ENCODE measurements at regions not wholly inside any gene's neighbourhood (a gene's known extent, or its start where the extent isn't known, plus 50 kb on each side); places are given as distances from the start of the nearest gene placed in this dataset.

GRCh38 chr20:24816431-24816830, 132.6 kb upstream of the CST7 start:
- Histone ChIP-seq H3K9me3 (ENCODE audit: control insufficient read depth, insufficient read depth, low read depth, low read length) (no peaks in the 10 kb centered on the region), H3K27ac (ENCODE audit: low read length) (no peak overlapping the region), H3K27me3 (ENCODE audit: control insufficient read depth, insufficient read depth, low read length) (peaks cover 3% of the 10 kb centered on the region; the same call in 1 of the 2 replicates), H3K4me3 (ENCODE audit: low read depth in 2 of 2, low read length in 2 of 2) (no peak overlapping the region), H3K36me3 (ENCODE audit: control insufficient read depth, insufficient read depth, low read length) (no peaks in the 10 kb centered on the region), H3K4me1 (ENCODE audit: control insufficient read depth, insufficient read depth, low read length) (no peaks in the 10 kb centered on the region)
- ChIA-PET CTCF (no interaction called here), POLR2A (no interaction called here)
- ATAC-seq (no peak), DNase-seq (ENCODE audit: low read depth, low spot score) (no peak)
- BruUV-seq (replicated peaks) = no TSS peak
- in situ Hi-C loops (cut with HindIII; ENCODE audit: low pct_unique_long_range_greater_than_20kb, low sequenced_read_pairs) = no loop called here
- TF ChIP-seq CTCF (IDR thresholded peaks at IDR 0.05) = no peak
- TF ChIP-seq TCF7L2 (IDR thresholded peaks at IDR 0.05; ENCODE audit: low read depth, low read length) = no peak
- TF ChIP-seq, protein P1, sequence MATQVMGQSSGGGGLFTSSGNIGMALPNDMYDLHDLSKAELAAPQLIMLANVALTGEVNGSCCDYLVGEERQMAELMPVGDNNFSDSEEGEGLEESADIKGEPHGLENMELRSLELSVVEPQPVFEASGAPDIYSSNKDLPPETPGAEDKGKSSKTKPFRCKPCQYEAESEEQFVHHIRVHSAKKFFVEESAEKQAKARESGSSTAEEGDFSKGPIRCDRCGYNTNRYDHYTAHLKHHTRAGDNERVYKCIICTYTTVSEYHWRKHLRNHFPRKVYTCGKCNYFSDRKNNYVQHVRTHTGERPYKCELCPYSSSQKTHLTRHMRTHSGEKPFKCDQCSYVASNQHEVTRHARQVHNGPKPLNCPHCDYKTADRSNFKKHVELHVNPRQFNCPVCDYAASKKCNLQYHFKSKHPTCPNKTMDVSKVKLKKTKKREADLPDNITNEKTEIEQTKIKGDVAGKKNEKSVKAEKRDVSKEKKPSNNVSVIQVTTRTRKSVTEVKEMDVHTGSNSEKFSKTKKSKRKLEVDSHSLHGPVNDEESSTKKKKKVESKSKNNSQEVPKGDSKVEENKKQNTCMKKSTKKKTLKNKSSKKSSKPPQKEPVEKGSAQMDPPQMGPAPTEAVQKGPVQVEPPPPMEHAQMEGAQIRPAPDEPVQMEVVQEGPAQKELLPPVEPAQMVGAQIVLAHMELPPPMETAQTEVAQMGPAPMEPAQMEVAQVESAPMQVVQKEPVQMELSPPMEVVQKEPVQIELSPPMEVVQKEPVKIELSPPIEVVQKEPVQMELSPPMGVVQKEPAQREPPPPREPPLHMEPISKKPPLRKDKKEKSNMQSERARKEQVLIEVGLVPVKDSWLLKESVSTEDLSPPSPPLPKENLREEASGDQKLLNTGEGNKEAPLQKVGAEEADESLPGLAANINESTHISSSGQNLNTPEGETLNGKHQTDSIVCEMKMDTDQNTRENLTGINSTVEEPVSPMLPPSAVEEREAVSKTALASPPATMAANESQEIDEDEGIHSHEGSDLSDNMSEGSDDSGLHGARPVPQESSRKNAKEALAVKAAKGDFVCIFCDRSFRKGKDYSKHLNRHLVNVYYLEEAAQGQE (IDR thresholded peaks at IDR 0.05; ENCODE audit: insufficient read depth in 1 of 2, low read depth in 2 of 2, low read length in 1 of 2) = no peak
- TF ChIP-seq SIN3A (IDR thresholded peaks at IDR 0.05; ENCODE audit: borderline replicate concordance, insufficient read depth, low read depth, low read length) = no peak
- no peak for TF ChIP-seq POLR2AphosphoS5 (IDR thresholded peaks at IDR 0.05; ENCODE audit: low read depth, low read length)
- intact Hi-C loops (cut with micrococcal nuclease; ENCODE audit: unreplicated experiment) = no loop called here

DNA sequence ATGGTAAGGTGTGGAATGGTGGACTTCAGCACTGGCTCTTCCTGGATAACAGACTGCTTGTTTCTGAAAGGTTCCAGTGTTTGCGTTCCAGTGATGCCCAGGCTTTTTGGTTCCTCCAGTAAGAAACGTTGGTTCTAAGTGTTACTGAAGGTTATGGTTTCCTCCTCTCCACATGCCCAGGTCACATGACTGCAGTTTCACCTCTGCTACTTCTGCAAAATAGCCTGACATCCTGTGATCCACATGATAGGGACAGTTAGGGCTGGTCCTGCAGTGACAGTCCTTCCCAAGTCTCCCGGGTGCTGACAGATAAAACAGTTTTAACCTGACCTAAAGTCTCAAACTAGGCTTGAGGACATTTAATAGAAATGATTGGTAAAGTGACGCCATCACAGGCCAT, 132.2 kb upstream of the CST7 start:
- H3K4me3 ChIP-seq (ENCODE audit: low read depth in 2 of 2, low read length in 2 of 2) = no peak overlapping the region
- peaks cover 3% of the 10 kb centered on the region; the same call in 1 of the 2 replicates for H3K27me3 ChIP-seq (ENCODE audit: control insufficient read depth, insufficient read depth, low read length)
- POLR2A ChIA-PET = no interaction called here
- H3K27ac ChIP-seq (ENCODE audit: low read length) = no peak overlapping the region
- in situ Hi-C loops (cut with HindIII; ENCODE audit: low pct_unique_long_range_greater_than_20kb, low sequenced_read_pairs) = no loop called here
- no TSS peak for BruUV-seq (replicated peaks)
- TF ChIP-seq TCF7L2 (IDR thresholded peaks at IDR 0.05; ENCODE audit: low read depth, low read length) (no peak), POLR2AphosphoS5 (IDR thresholded peaks at IDR 0.05; ENCODE audit: low read depth, low read length) (no peak), CTCF (IDR thresholded peaks at IDR 0.05) (no peak), SIN3A (IDR thresholded peaks at IDR 0.05; ENCODE audit: borderline replicate concordance, insufficient read depth, low read depth, low read length) (no peak)
- TF ChIP-seq, protein P1 (IDR thresholded peaks at IDR 0.05; ENCODE audit: insufficient read depth in 1 of 2, low read depth in 2 of 2, low read length in 1 of 2) = no peak
- intact Hi-C loops (cut with micrococcal nuclease; ENCODE audit: unreplicated experiment) = no loop called here
- H3K36me3 ChIP-seq (ENCODE audit: control insufficient read depth, insufficient read depth, low read length) = no peaks in the 10 kb centered on the region
- CTCF ChIA-PET = no interaction called here
- ATAC-seq = no peak
- no peak for DNase-seq (ENCODE audit: low read depth, low spot score)
- H3K4me1 ChIP-seq (ENCODE audit: control insufficient read depth, insufficient read depth, low read length) = no peaks in the 10 kb centered on the region
- H3K9me3 ChIP-seq (ENCODE audit: control insufficient read depth, insufficient read depth, low read depth, low read length) = no peaks in the 10 kb centered on the region
